Astrocyte (in vitro differentiated cells and primary cell): ENCODE measurements at regions not wholly inside any gene's neighbourhood (a gene's known extent, or its start where the extent isn't known, plus 50 kb on each side); places are given as distances from the start of the nearest gene placed in this dataset.

ENCODE experiments used
- CTCF ChIP-seq: IDR thresholded peaks from 2 replicates; pipeline ENCODE4 v1.5.1; 2011; ENCODE audit warnings: low read depth, mild to moderate bottlenecking, inconsistent platforms, low read length, moderate library complexity; ENCODE audit not compliant: insufficient read depth
- EZH2 ChIP-seq: IDR thresholded peaks from 2 replicates; pipeline ENCODE4 v1.6.1; 2012; ENCODE audit warnings: mild to moderate bottlenecking, low read length, inconsistent platforms; ENCODE audit not compliant: insufficient read depth

GRCh38 chr17:12390631-12391030 lies 275.1 kb upstream of the MYOCD start:
- TF ChIP-seq CTCF: no peak
- no peak for TF ChIP-seq EZH2
